GM18519 (cell line): ENCODE measurements at regions not wholly inside any gene's neighbourhood (a gene's known extent, or its start where the extent isn't known, plus 50 kb on each side); places are given as distances from the start of the nearest gene placed in this dataset.

Source experiments
- ATAC-seq: cut with Tn5 transposase; IDR thresholded peaks from one replicate; pipeline ENCODE4 v1.9.1; 2021; ENCODE audit warnings: mild to moderate bottlenecking, moderate library complexity; ENCODE audit not compliant: unreplicated experiment, low FRiP score

- no peak for ATAC-seq
Observed at GRCh38 chr5:125551797-125552196, 805.4 kb upstream of the ZNF608 start.

- ATAC-seq = no peak
Observed at GRCh38 chr5:125552486-125552885, 806.0 kb upstream of the ZNF608 start.

GRCh38 chr5:125554355-125554754 is 807.9 kb upstream of the ZNF608 start:
- ATAC-seq = no peak

- ATAC-seq = no peak
Observed at GRCh38 chr5:125555591-125555990, 809.2 kb upstream of the ZNF608 start.

GRCh38 chr5:125558016-125558415 is 811.6 kb upstream of the ZNF608 start:
- no peak for ATAC-seq

- ATAC-seq = no peak
Observed at GRCh38 chr5:125558466-125558865, 812.0 kb upstream of the ZNF608 start.

GRCh38 chr5:125559296-125559695 is 812.9 kb upstream of the ZNF608 start:
- ATAC-seq = no peak

- ATAC-seq = no peak
Observed at GRCh38 chr5:125560476-125561225, 814.2 kb upstream of the ZNF608 start.

- no peak for ATAC-seq
Observed at GRCh38 chr5:125564317-125564975, 818.0 kb upstream of the ZNF608 start.

- ATAC-seq = no peak
Observed at GRCh38 chr5:125574491-125575044, 828.1 kb upstream of the ZNF608 start.

GRCh38 chr5:125575171-125575890 is 828.9 kb upstream of the ZNF608 start:
- ATAC-seq = no peak

GRCh38 chr5:125575891-125576505 is 829.6 kb upstream of the ZNF608 start:
- ATAC-seq = no peak

GRCh38 chr5:125576822-125577221 is 830.4 kb upstream of the ZNF608 start:
- no peak for ATAC-seq

- no peak for ATAC-seq
Observed at GRCh38 chr5:125578551-125578950, 832.1 kb upstream of the ZNF608 start.

GRCh38 chr5:125579182-125579581 is 832.7 kb upstream of the ZNF608 start:
- no peak for ATAC-seq

- ATAC-seq = no peak
Observed at GRCh38 chr5:125581311-125581710, 834.9 kb upstream of the ZNF608 start.

GRCh38 chr5:125582352-125582751 is 835.9 kb upstream of the ZNF608 start:
- ATAC-seq = no peak

- ATAC-seq = no peak
Observed at GRCh38 chr5:125583321-125584139, 837.1 kb upstream of the ZNF608 start.

- ATAC-seq = no peak
Observed at GRCh38 chr5:125584140-125584520, 837.7 kb upstream of the ZNF608 start.

- ATAC-seq = no peak
Observed at GRCh38 chr5:125587631-125588030, 835.6 kb upstream of the GRAMD2B start.
